LNCaP clone FGC (cell line): ENCODE measurements at regions not wholly inside any gene's neighbourhood (a gene's known extent, or its start where the extent isn't known, plus 50 kb on each side); places are given as distances from the start of the nearest gene placed in this dataset.
"Not testable (repeated sequence)": the region's sequence is repeated elsewhere in the genome, so short reads cannot be mapped to it uniquely, and the experiment has no call there.

ENCODE experiments used
- DNase-seq: peaks from one replicate; pipeline ENCODE4 v3.0.0-alpha.2; 2011; ENCODE audit warnings: low read depth
- H3K4me3 ChIP-seq: 2 replicates; pipeline ENCODE4 v1.5.1; 2011; ENCODE audit warnings: mild to moderate bottlenecking, low read depth, low read length, control low read depth
- TF ChIP-seq, protein P1 (sequence below): IDR thresholded peaks from 2 replicates; pipeline ENCODE4 v1.5.1; 2012; ENCODE audit warnings: mild to moderate bottlenecking; ENCODE audit not compliant: control insufficient read depth, insufficient read depth; ENCODE audit errors: extremely low read depth

DNA sequence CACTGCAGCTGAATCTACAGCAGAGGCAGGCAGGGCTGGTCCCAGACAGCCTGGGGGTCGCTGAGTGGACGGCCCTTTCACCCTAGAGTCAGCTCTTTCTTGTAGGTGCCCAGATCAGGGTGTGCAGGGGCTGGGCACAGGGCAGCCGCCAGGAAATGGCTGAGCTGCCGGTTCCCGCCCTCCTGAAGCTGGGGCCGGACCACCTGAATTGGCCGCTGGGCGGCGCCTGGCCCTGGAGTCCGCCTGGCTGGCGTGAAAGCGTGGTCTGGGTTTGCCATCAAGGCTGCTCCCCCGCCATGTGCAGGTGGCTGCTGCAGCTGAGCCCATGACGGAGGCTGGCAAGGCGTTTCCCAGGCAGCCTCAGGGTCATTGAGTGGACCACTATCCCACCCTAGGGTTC lies 85.7 kb downstream of the POTEM start:
- DNase-seq, H3K4me3 ChIP-seq: not testable (repeated sequence)

DNA sequence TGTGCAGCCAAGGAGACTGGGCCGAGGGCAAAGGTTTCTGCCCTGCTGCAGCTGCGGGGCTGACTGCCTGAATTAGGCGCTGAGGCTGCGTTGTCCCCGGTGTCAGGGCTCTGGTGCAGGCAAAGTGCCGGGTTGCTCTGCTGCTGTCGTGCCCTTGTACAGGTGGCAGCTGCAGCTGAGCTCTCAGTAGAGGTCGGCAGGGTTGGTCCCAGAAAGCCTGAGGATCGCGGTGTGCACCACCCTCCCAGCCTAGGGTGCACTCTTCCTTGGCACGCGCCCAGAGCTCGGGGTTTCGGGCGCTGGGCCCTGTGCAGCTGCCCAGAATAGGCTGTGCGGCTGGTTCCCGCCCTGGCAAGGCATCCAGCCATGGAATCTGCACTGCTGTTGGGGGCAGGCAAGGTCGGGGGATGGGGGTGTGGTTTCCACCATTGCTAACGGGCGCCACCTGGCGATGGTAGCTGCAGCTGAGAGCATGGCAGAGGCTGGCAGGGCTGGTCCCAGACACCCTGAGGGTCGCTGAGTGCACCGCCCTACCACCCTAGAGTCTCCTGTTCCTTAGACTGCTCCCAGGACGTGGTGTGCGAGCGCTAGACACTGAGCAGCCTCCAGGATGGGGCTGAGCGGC lies 86.3 kb downstream of the POTEM start:
- not testable (repeated sequence) for H3K4me3 ChIP-seq, DNase-seq

DNA sequence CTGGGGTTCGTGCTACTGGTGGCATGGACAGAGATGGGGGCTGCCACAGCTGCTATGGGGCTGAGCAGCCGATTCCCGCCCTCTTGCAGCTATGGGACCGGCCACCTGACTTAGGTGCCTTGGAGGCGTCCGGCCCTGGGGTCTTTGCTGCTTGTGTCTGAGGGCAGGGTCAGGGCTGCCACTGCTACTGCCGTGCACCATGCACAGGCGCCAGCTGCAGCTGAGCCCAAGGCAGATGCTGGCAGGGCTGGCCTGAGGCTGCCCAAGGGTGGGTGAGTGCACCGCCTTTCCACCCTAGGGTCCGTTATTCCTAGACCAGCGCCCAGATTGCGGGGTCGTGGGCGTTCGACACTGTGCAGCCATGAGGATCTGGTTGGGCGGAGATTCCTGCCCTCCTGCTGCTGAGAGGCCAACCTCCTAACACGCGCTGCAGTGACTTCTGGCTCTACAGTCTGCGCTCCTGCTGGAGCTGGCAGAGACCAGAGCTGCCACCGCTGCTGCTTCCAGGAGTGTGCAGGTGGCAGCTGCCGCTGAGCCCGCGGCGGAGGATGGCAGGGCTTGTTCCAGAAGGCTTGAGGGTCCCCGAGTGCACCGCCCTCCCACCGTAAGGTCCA lies 87.0 kb downstream of the POTEM start:
- peak overlapping the region; percentile 32; the same call in 1 of the 2 replicates for H3K4me3 ChIP-seq

DNA sequence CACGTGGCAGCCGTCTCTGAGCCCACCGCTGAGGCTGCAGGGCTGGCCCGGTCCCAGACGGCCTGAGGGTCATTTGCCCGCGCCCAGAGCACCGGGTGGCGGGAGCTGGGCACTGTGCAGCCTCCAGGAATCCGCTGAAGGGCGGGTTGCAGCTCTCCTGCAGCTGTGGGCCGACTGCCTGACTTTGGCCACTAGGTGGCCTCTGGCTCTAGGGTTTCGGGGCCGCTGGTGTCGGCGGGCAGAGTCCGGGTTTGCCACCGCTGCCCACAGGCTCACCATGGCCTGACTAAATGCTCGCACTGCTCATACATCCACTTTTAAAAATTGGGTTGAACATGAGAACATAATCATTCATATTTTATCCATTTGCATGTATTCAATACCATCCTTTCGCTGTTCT lies 87.7 kb downstream of the POTEM start:
- not testable (repeated sequence) for H3K4me3 ChIP-seq

More for the DNA sequence above, 87.0 kb downstream of the POTEM start:
- not testable (repeated sequence) for DNase-seq

DNA sequence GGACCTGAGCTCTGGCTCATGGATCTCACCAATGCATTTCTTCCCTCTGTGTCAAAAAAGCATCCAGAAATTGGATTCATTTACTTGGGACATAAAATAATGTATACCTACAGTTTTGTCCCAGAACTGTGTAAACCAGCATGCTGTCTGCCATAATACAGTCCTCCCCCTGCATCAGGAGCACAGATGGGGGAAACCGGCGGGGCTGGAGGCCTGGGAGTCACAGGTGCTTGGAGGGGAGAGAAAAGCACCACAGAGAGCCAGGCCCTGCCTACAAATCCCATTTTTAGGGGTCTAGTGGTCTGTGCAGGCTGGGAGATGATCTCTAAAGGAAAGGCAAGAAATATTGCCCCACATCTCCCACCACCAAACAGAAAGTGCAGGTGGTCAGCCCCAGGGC lies 91.8 kb downstream of the POTEM start:
- DNase-seq, H3K4me3 ChIP-seq: not testable (repeated sequence)

More for the DNA sequence above, 87.7 kb downstream of the POTEM start:
- DNase-seq: not testable (repeated sequence)

DNA sequence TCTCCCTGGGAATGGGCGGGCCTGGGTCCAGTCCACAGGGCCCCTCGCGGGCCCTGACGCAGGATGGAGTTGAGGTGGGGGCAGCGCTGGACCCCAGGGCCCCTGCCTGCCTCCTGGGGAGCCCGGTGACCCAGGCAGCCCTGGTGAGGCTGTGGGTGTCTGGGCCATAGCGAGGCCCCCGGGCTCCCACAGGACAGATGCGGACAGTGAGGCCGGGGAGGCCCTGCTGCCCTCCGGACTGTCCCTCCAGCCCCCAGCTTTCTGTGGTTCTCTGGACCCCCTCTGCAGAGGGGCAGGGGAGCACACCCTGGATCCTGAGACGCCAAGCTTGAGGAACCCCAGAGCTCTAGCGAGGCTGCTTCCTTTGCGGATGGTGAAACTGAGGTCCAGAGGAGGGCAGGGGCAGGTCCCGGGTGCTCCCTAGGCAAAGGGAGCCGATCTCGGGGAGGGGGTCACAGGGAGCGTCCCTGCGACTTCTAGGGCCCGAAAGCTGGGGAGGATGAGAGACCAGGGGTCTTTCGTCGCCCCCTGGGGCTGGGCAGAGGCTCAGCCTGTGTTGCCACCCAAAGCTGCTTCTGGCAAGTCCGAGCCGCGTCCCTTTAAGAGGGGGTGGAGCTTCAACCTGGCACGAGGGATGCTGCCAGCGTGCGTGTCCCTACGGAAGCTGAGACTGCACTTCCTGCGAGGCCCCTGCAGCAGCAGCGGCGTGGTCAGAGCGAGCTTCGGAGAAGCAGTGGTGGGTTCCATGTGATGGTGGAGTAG lies 94.6 kb downstream of the POTEM start:
- DNase-seq, H3K4me3 ChIP-seq: not testable (repeated sequence)

DNA sequence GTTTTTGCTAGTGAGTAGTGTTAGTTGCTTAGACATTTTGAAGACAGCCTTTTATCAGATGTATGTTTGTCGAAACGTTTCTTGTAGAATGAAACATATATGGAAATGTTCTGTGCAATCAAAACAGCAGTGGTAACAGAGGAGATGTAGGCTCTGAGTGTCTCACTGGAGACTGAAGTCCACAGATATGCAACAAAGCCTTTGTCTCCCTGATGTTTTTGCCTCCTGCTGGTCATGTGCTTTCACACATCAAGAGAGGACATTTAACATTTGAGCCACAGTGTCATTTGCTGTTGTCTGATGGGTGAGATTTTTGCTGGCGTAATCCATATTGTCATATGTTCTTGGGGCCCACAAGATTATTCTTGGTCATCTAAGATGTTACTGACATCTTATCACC lies 101.7 kb downstream of the POTEM start:
- DNase-seq, H3K4me3 ChIP-seq: not testable (repeated sequence)

DNA sequence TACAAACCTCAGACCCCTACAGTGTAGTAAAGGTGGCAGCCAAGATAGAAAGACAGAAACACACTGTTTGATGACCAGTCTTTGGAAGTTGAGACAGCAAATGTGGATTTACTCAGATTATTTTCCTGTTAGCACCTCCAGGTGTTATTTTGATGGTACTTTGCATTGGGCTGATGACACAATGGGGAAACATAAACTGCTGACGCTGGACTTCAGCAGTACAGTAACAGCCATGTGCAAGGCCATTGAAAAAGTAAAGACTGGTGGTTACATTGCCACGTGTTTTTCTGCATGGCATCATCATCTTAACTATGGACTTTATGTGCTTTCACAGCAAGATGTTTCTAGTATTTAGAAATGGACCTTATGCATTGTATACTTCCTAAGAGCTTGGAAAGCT lies 105.3 kb downstream of the POTEM start:
- not testable (repeated sequence) for DNase-seq, H3K4me3 ChIP-seq

DNA sequence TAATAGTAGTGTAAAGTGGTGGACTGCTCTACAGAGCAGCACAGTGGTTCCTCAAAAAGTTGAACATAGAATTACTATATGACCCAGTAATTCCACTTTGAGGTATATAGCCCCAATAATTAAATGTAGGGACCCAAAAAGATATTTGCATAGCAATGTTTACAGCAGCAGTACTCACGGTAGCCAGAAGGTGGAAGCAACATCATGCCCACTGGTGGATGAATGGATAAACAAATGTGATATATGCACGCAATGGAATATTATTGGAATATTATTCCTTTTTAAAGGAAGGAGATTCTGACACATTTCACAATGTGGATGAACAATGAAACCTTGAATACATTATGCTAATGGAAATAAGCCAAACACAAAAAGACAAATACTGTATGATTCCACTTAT lies 121.4 kb downstream of the POTEM start:
- TF ChIP-seq, protein P1, sequence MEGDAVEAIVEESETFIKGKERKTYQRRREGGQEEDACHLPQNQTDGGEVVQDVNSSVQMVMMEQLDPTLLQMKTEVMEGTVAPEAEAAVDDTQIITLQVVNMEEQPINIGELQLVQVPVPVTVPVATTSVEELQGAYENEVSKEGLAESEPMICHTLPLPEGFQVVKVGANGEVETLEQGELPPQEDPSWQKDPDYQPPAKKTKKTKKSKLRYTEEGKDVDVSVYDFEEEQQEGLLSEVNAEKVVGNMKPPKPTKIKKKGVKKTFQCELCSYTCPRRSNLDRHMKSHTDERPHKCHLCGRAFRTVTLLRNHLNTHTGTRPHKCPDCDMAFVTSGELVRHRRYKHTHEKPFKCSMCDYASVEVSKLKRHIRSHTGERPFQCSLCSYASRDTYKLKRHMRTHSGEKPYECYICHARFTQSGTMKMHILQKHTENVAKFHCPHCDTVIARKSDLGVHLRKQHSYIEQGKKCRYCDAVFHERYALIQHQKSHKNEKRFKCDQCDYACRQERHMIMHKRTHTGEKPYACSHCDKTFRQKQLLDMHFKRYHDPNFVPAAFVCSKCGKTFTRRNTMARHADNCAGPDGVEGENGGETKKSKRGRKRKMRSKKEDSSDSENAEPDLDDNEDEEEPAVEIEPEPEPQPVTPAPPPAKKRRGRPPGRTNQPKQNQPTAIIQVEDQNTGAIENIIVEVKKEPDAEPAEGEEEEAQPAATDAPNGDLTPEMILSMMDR: peak; percentile 64
- DNase-seq, H3K4me3 ChIP-seq: not testable (repeated sequence)

DNA sequence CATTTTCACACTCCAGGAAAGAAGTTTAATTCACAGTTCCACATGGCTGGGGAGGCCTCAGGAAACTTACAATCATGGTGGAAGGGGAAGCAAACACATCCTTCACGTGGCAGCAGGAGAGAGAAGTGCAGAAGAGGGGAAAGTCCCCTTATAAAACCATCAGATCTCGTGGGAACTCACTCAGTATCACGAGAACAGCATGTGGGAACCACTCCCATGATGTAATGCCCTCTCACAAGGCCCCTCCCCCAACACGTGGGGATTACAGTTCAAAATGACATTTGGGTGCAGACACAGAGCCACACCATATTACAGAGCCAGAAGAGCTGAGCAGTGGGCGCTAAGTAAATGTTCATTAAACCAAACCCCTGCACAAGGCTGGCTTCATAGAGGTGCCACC lies 126.0 kb downstream of the POTEM start:
- not testable (repeated sequence) for DNase-seq, H3K4me3 ChIP-seq

DNA sequence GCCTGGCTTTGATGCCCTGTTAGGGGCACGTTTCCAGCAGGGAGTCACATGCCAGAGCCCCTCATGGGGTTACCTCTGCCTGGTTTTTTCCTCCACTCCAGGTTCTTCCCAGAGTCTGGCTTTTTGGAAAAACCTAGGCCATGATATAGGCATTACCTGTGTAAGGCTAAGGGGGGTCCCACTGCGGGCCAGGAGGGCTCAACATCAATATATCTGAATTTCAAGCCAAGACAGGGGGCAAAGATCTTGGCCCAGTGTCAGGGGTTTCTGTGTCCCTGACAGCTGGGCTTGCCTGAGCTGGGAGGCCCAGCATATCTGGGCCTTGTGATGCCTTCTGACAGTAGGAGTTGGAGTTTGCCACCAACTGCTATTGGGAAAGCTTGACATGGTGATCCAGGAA lies 127.5 kb downstream of the POTEM start:
- not testable (repeated sequence) for H3K4me3 ChIP-seq, DNase-seq

DNA sequence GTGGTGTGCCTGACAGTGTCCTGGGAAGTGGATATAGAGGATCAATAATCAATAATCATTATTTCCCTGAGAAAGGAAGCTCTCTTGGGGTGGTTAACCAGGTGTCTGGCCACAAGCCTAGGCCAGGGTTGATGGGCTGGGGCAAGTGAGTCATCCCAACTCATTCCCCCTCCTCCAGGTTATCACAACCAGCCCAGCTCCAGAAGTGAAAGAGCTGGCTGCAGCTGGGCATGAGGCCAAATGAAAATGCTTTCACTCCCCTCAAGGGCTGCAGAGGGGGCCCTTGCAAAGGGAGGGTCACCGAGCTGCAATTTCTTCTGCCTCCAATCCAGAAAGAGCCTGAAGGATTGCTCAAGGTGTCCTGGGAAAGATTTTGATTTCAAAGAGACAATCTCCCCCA lies 127.9 kb downstream of the POTEM start:
- not testable (repeated sequence) for DNase-seq, H3K4me3 ChIP-seq

DNA sequence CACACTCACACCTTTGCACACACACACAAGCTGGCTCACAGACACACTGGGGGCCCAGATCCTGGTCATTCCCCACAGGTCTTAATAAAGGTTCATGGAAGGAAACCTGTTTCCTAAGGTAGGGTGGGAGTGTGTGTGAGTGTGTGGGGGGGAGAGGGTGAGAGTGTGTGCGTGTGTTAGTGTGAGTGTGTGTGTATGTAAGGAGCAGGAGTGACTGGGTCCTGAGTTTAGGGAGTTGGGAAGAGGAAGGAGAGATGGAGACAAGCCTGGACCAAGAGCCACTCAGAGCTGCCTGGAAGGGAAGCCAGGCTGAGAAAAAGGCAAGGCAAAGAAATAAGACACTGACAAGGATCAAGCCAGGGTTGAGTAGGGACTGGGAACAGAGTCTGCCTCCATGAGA lies 129.2 kb downstream of the POTEM start:
- H3K4me3 ChIP-seq, DNase-seq: not testable (repeated sequence)

DNA sequence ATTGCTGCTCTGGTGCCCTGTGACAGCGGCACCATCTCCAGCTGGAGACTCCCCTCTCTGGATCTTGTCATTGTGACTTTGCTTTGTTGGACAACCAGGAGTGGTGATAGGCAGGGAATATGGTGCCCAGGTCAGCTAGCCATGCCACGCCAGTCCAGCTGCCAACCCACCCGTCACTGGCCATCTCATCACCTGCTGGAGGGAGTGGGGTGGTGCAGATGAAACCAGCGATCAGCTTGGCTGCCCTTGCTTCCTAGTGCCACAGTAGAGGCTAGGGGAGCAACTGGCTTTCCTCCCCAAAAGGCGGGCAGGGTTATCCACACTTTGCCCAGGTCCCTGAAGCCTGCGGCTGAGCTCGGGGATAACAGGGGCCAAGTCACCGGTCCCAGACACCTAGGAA lies 129.6 kb downstream of the POTEM start:
- DNase-seq, H3K4me3 ChIP-seq: not testable (repeated sequence)

DNA sequence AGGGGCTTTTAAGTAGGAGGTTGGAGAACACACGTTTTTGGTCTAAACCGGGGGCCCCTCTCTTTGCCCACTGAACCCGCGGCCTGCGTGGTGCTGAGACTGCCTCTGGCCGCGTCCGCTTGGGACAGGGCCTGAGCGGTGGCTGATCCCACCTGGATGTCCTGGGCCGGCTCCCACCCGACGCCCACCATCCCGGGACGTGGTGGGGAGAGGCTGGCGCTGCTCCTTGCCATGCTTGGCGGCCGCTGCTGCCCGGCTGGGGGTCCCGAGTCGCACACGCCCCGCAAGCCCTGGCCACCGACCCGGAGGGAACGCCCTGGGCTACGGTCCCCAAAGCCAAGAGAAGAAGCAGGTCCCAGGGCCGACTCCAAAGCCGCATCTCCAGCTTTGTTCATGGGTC lies 130.1 kb downstream of the POTEM start:
- DNase-seq, H3K4me3 ChIP-seq: not testable (repeated sequence)

DNA sequence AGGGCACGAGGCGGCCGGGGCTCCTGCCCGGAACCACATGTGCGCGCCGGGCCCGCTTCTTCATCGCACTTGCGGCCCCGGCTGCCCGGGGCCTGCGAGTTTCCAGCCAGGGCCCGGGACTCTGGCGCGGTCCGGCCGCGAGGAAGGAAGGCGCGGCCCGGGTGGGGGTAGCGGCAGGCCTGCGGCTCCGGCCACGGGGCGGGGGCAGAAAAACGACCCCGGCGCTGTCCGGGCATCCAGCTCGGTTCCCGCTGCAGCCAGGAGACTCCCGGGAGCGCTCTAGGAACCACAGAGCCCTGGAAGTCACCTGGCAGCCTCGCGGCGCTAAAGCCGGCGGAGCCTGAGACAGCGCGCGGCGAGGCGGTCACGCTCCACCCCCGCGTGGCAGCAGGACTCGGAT lies 130.5 kb downstream of the POTEM start:
- H3K4me3 ChIP-seq, DNase-seq: not testable (repeated sequence)

DNA sequence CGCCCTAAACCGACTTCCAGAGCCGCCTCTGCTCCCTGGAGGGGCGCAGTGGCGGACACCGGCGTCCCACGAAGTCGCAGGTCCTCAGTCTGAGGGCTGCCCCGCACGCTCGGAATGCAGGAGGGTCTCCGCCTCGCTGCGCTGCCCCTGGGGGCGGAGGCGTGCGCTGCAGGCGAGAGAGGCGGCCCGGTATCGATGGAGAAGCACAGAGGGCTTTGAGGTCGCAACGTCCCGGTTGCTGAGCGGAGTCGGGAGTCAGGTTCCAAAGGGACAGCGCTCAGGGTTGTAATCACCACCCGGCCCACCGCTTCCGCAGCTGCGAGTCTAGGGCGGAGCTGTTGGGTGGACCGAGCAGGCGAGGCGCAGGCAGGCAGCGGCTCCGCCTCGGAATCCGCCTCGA lies 131.0 kb downstream of the POTEM start:
- not testable (repeated sequence) for H3K4me3 ChIP-seq, DNase-seq

DNA sequence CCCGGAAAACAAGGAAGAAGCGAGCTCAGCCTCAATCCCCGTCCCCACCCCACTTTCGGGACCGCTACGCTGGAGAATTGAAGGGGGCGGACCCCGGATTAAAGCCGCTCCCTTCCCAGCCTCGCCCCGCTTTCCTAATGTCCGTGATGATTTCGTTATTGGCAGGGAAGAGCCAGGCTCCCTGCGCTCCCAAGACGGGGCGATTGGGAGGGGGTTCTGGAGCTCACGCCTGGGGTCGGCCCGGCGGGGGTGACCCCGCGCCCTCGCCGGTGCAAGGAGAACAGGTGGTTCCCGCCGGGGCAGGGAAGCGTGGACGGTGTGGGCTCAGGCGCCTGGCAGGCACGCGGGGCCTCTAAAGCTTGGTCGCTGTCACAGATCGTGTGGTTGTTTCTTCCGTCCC lies 131.5 kb downstream of the POTEM start:
- H3K4me3 ChIP-seq, DNase-seq: not testable (repeated sequence)

DNA sequence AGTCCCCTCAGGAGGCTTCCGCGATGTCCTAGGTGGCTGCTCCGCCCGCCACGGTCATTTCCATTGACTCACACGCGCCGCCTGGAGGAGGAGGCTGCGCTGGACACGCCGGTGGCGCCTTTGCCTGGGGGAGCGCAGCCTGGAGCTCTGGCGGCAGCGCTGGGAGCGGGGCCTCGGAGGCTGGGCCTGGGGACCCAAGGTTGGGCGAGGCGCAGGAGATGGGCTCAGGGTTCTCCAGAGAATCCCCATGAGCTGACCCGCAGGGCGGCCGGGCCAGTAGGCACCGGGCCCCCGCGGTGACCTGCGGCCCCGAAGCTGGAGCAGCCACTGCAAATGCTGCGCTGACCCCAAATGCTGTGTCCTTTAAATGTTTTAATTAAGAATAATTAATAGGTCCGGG lies 132.1 kb downstream of the POTEM start:
- not testable (repeated sequence) for H3K4me3 ChIP-seq, DNase-seq
